ENCODE measurements at regions not wholly inside any gene's neighbourhood (a gene's known extent, or its start where the extent isn't known, plus 50 kb on each side); places are given as distances from the start of the nearest gene placed in this dataset.

DNA sequence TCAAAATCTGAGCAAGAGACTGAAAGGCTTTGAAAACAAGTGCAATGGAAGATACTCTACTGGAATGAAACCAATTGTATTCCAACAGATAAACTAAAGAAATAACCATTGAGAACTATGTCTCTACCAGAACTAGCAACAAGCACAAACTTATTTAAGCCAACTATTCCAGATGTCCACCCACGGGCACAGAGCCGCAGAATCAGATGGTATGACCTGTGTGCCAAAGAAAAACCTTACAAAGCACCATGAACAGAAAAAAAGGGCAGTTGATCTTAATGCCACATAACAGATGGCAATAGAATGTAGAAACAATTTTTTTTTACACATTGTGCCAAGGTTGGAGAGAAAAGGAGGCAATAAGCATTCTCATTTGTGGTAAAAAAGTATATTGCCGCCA is 269.3 kb upstream of the ADGRL3 start (continued):
- TF ChIP-seq, protein P1, sequence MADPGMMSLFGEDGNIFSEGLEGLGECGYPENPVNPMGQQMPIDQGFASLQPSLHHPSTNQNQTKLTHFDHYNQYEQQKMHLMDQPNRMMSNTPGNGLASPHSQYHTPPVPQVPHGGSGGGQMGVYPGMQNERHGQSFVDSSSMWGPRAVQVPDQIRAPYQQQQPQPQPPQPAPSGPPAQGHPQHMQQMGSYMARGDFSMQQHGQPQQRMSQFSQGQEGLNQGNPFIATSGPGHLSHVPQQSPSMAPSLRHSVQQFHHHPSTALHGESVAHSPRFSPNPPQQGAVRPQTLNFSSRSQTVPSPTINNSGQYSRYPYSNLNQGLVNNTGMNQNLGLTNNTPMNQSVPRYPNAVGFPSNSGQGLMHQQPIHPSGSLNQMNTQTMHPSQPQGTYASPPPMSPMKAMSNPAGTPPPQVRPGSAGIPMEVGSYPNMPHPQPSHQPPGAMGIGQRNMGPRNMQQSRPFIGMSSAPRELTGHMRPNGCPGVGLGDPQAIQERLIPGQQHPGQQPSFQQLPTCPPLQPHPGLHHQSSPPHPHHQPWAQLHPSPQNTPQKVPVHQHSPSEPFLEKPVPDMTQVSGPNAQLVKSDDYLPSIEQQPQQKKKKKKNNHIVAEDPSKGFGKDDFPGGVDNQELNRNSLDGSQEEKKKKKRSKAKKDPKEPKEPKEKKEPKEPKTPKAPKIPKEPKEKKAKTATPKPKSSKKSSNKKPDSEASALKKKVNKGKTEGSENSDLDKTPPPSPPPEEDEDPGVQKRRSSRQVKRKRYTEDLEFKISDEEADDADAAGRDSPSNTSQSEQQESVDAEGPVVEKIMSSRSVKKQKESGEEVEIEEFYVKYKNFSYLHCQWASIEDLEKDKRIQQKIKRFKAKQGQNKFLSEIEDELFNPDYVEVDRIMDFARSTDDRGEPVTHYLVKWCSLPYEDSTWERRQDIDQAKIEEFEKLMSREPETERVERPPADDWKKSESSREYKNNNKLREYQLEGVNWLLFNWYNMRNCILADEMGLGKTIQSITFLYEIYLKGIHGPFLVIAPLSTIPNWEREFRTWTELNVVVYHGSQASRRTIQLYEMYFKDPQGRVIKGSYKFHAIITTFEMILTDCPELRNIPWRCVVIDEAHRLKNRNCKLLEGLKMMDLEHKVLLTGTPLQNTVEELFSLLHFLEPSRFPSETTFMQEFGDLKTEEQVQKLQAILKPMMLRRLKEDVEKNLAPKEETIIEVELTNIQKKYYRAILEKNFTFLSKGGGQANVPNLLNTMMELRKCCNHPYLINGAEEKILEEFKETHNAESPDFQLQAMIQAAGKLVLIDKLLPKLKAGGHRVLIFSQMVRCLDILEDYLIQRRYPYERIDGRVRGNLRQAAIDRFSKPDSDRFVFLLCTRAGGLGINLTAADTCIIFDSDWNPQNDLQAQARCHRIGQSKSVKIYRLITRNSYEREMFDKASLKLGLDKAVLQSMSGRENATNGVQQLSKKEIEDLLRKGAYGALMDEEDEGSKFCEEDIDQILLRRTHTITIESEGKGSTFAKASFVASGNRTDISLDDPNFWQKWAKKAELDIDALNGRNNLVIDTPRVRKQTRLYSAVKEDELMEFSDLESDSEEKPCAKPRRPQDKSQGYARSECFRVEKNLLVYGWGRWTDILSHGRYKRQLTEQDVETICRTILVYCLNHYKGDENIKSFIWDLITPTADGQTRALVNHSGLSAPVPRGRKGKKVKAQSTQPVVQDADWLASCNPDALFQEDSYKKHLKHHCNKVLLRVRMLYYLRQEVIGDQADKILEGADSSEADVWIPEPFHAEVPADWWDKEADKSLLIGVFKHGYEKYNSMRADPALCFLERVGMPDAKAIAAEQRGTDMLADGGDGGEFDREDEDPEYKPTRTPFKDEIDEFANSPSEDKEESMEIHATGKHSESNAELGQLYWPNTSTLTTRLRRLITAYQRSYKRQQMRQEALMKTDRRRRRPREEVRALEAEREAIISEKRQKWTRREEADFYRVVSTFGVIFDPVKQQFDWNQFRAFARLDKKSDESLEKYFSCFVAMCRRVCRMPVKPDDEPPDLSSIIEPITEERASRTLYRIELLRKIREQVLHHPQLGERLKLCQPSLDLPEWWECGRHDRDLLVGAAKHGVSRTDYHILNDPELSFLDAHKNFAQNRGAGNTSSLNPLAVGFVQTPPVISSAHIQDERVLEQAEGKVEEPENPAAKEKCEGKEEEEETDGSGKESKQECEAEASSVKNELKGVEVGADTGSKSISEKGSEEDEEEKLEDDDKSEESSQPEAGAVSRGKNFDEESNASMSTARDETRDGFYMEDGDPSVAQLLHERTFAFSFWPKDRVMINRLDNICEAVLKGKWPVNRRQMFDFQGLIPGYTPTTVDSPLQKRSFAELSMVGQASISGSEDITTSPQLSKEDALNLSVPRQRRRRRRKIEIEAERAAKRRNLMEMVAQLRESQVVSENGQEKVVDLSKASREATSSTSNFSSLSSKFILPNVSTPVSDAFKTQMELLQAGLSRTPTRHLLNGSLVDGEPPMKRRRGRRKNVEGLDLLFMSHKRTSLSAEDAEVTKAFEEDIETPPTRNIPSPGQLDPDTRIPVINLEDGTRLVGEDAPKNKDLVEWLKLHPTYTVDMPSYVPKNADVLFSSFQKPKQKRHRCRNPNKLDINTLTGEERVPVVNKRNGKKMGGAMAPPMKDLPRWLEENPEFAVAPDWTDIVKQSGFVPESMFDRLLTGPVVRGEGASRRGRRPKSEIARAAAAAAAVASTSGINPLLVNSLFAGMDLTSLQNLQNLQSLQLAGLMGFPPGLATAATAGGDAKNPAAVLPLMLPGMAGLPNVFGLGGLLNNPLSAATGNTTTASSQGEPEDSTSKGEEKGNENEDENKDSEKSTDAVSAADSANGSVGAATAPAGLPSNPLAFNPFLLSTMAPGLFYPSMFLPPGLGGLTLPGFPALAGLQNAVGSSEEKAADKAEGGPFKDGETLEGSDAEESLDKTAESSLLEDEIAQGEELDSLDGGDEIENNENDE (IDR thresholded peaks at IDR 0.05; ENCODE audit: insufficient replicate concordance, low read length): no peak
- no peak for TF ChIP-seq SIRT6 (IDR thresholded peaks at IDR 0.05; ENCODE audit: low read length)
- TF ChIP-seq RNF2 (IDR thresholded peaks at IDR 0.05; ENCODE audit: borderline replicate concordance, low read depth, low read length, missing control alignments, poor library complexity, severe bottlenecking): no peak
